ENCODE measurements at regions not wholly inside any gene's neighbourhood (a gene's known extent, or its start where the extent isn't known, plus 50 kb on each side); places are given as distances from the start of the nearest gene placed in this dataset.

DNA sequence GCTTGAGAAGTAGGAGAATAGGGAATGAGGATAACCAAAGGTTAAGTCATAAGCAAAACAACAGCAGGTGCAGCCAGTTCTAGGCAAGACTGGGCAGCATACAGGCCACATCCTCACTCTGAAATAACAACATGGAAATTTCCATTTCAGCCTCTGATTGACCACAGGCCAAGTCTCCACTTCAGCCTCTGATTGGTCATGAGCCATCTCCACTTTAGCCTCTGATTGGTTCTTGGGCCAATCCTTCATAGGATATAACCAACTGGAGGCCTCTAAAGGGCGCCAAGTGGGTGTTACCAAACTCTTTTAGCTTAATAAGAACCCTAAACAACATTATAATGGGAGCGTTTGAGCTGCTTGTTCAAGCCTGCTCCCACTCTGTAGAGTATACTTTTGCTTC lies 512.0 kb downstream of the NPIPA7 start:
- H3K79me2 ChIP-seq (ENCODE audit: low read length) = no peaks in the 10 kb centered on the region
- no peak overlapping the region for H3K4me3 ChIP-seq (ENCODE audit: low read length)
- no peaks in the 10 kb centered on the region for H3K27me3 ChIP-seq (replicated peaks; ENCODE audit: insufficient read depth, low read length)
- no peaks in the 10 kb centered on the region for H3K9me3 ChIP-seq (replicated peaks; ENCODE audit: insufficient read depth, low read length)
- H3K27ac ChIP-seq (ENCODE audit: low read length) = no peak overlapping the region
- no peaks in the 10 kb centered on the region for H3K9me2 ChIP-seq (replicated peaks; ENCODE audit: insufficient read depth, low read length)
- no peaks in the 10 kb centered on the region for H3K36me3 ChIP-seq (replicated peaks; ENCODE audit: insufficient read depth, low read length)
- TF ChIP-seq, protein P1, sequence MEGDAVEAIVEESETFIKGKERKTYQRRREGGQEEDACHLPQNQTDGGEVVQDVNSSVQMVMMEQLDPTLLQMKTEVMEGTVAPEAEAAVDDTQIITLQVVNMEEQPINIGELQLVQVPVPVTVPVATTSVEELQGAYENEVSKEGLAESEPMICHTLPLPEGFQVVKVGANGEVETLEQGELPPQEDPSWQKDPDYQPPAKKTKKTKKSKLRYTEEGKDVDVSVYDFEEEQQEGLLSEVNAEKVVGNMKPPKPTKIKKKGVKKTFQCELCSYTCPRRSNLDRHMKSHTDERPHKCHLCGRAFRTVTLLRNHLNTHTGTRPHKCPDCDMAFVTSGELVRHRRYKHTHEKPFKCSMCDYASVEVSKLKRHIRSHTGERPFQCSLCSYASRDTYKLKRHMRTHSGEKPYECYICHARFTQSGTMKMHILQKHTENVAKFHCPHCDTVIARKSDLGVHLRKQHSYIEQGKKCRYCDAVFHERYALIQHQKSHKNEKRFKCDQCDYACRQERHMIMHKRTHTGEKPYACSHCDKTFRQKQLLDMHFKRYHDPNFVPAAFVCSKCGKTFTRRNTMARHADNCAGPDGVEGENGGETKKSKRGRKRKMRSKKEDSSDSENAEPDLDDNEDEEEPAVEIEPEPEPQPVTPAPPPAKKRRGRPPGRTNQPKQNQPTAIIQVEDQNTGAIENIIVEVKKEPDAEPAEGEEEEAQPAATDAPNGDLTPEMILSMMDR (IDR thresholded peaks at IDR 0.05; ENCODE audit: low read length) = no peak
- TF ChIP-seq EZH2phosphoT487 (IDR thresholded peaks at IDR 0.05; ENCODE audit: low read length) (no peak), EZH2 (optimal IDR thresholded peaks at IDR 0.05; ENCODE audit: low read depth, low read length) (no peak)
- no peak overlapping the region for H3K4me2 ChIP-seq (ENCODE audit: low read depth, low read length)
- H3K4me1 ChIP-seq (ENCODE audit: low read length) = no peaks in the 10 kb centered on the region
- DNase-seq = no peak
- no peaks in the 10 kb centered on the region for H3F3A ChIP-seq (ENCODE audit: insufficient read depth, low read length)
- no peaks in the 10 kb centered on the region for H4K20me1 ChIP-seq (ENCODE audit: insufficient read depth, low read length)
- H2AFZ ChIP-seq (ENCODE audit: low read length) = no peak overlapping the region
- no peak overlapping the region for H3K9ac ChIP-seq (ENCODE audit: low read length)

- Histone ChIP-seq H2AFZ (ENCODE audit: low read length) (no peak overlapping the region), H3K9ac (ENCODE audit: low read length) (no peak overlapping the region), H3K9me2 (replicated peaks; ENCODE audit: insufficient read depth, low read length) (no peaks in the 10 kb centered on the region), H3K27ac (ENCODE audit: low read length) (no peak overlapping the region), H3F3A (ENCODE audit: insufficient read depth, low read length) (no peaks in the 10 kb centered on the region), H4K20me1 (ENCODE audit: insufficient read depth, low read length) (no peaks in the 10 kb centered on the region), H3K9me3 (replicated peaks; ENCODE audit: insufficient read depth, low read length) (no peaks in the 10 kb centered on the region), H3K27me3 (replicated peaks; ENCODE audit: insufficient read depth, low read length) (no peaks in the 10 kb centered on the region), H3K4me2 (ENCODE audit: low read depth, low read length) (no peak overlapping the region), H3K79me2 (ENCODE audit: low read length) (no peaks in the 10 kb centered on the region), H3K4me1 (ENCODE audit: low read length) (no peaks in the 10 kb centered on the region), H3K4me3 (ENCODE audit: low read length) (no peak overlapping the region), H3K36me3 (replicated peaks; ENCODE audit: insufficient read depth, low read length) (no peaks in the 10 kb centered on the region)
- TF ChIP-seq, protein P1 (IDR thresholded peaks at IDR 0.05; ENCODE audit: low read length) = no peak
- TF ChIP-seq EZH2 (optimal IDR thresholded peaks at IDR 0.05; ENCODE audit: low read depth, low read length) = no peak
- DNase-seq = no peak
These were observed 525.7 kb downstream of the NPIPA7 start for GRCh38 chr16:16904601-16905000.

- no peak for TF ChIP-seq EZH2phosphoT487 (IDR thresholded peaks at IDR 0.05; ENCODE audit: low read length)
- TF ChIP-seq, protein P1 (IDR thresholded peaks at IDR 0.05; ENCODE audit: low read length) = no peak
- TF ChIP-seq EZH2 (optimal IDR thresholded peaks at IDR 0.05; ENCODE audit: low read depth, low read length) = no peak
- Histone ChIP-seq H3K4me3 (ENCODE audit: low read length) (no peak overlapping the region), H4K20me1 (ENCODE audit: insufficient read depth, low read length) (no peaks in the 10 kb centered on the region), H3K36me3 (replicated peaks; ENCODE audit: insufficient read depth, low read length) (no peaks in the 10 kb centered on the region), H3K27me3 (replicated peaks; ENCODE audit: insufficient read depth, low read length) (no peaks in the 10 kb centered on the region), H3K9ac (ENCODE audit: low read length) (no peak overlapping the region), H3K79me2 (ENCODE audit: low read length) (no peaks in the 10 kb centered on the region), H3K27ac (ENCODE audit: low read length) (no peak overlapping the region), H3K4me2 (ENCODE audit: low read depth, low read length) (no peak overlapping the region), H3K9me3 (replicated peaks; ENCODE audit: insufficient read depth, low read length) (no peaks in the 10 kb centered on the region), H3K4me1 (ENCODE audit: low read length) (no peaks in the 10 kb centered on the region), H3F3A (ENCODE audit: insufficient read depth, low read length) (no peaks in the 10 kb centered on the region), H2AFZ (ENCODE audit: low read length) (no peak overlapping the region), H3K9me2 (replicated peaks; ENCODE audit: insufficient read depth, low read length) (no peaks in the 10 kb centered on the region)
- DNase-seq = no peak
These were observed 526.9 kb downstream of the NPIPA7 start for GRCh38 chr16:16905850-16906249.
